NCI-H128 (cell line): ENCODE measurements at regions not wholly inside any gene's neighbourhood (a gene's known extent, or its start where the extent isn't known, plus 50 kb on each side); places are given as distances from the start of the nearest gene placed in this dataset.
"Not testable (repeated sequence)": the region's sequence is repeated elsewhere in the genome, so short reads cannot be mapped to it uniquely, and the experiment has no call there.

ENCODE experiments used
- DNase-seq: peaks from one replicate; lab custom pipeline; 2025; ENCODE audit not compliant: unreplicated experiment; lab: John Stamatoyannopoulos, UW

DNA sequence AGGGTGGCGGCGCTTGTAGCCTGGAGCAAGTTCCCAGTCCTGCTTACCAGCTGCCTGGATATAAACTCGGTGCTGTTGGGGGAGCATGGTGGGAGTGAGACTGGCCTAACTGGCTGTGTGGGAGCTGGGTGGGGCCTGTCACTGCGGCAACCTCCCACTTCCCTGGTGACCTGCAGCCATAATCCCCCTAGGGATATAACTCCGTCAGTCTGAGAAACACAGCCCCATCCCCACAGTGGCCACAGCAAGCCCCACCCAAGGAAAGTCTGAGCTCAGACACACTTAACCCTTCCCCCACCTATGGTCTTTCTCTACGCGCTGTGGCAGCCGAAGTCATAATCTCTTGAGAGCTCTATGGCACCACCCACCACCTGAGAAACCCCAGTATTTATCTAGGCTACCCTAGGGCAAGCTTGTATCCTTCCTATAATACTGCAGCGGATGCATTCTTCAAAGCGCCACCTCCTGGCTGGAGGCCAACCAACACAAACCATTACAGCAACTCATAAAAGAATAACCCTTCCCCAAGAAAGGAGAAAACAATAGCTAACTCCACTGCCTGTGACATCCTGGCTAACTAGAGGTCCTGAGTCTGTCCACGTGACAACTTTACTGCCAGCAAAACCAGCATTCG is 57.4 kb downstream of the ZNF648 start:
- no peak for DNase-seq

DNA sequence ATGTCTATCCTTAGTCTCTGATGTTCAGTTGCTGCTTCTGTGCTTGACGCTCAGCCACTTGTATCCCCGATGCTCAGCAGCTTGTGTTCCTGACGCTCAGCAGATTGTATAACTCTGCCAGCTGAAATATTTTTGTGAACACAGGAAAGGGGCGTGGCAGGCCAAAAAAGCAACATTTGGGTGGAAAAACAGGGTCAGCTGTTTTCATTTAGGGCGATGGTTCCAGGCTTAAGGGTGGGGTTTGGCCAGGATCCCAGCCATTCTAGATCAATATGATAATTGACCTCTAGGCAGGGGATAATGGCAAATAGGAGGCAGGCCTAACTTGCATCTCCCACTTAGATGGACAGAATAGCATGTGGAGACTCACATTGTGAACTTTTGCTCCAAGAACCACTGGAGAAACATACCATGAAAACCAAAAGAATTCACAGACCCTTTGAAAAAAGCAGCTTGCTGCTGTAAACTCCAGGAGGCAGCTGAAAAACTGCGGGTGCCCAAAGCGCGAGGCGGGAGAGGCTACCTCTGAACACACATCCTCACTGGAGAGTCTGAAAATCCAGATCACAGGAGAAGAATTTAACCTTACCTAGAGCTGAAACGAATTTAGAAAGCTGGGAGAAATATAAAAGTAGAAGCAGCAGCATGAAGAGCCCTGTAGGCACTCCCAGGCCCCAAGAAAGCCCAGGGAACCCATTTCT is 58.3 kb downstream of the ZNF648 start:
- DNase-seq, result no peak

DNA sequence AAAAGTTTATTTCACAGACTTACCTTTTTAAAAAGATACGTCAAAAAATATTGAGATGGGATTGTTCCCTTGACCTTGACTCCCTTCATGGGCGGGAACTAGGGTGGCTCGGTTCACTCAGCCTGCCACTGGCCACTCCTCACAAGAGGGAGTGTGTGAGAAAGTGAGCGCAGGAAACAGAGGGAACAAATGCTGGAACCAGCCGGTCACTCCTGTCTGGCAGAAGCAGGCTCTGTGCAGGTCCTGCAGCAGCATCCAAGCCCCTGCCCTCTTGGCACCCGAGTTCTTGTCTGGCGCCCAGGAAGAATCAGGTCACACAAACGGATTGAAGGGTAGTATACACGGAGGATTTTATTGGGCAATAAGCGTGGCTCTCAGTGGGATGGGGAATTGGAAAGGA is 58.9 kb downstream of the ZNF648 start:
- DNase-seq, result no peak

DNA sequence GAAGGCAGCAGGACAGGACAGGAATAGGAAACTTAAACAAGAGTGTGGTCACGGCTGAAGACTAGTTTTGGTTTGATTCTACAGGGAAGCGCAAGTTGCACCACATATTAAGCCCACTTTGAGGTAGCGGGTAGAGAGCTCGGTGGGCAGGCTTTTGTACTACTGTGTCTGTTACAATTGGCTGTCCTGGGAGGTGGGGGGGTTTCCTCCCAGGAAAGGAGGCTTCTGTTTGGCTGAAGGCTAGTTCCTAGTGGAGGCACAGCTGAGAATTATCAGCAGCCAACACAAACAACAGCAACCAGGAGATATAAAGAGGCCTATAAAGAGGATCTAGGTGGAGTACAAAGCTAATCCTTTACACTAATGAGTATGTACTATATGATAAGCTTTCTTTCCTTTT is 62.7 kb downstream of the ZNF648 start:
- no peak for DNase-seq

DNA sequence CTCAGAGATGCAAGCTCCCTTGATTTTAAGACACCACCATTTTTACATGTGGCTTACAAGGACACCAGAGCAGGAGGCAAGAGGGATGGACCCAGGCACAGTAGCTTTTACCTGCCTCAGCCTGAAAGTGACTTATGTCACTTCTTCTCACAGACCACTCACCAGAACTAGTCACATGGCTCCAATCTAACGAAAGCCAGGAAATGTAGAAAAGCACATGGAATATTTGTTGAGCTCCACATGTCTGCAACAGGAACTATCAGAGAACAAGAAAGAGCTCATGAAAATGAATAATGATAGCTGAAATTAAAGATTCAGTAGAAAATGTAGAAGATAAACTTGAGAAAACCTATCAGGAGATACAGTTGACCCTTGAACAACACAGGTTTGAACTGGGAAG is 69.4 kb downstream of the ZNF648 start:
- DNase-seq, result no peak

DNA sequence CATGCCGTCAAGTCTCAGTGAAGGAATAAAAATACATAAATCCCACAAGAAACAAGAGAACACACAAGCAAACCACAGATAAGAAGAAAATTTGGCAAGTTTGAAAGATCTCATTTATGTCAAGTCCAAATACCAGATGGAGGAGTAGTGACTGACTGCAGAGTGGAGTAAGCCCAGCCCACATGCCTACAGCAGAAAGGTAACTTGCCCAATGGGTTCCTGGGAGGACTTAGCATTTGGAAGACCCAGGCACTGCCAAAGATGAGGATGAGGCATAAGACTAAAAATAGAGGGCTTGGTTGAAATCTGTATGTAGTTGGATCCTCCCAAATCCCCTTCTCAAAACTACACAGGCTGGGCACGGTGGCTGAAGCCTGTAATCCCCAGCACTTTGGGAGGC is 70.8 kb downstream of the ZNF648 start:
- no peak for DNase-seq

DNA sequence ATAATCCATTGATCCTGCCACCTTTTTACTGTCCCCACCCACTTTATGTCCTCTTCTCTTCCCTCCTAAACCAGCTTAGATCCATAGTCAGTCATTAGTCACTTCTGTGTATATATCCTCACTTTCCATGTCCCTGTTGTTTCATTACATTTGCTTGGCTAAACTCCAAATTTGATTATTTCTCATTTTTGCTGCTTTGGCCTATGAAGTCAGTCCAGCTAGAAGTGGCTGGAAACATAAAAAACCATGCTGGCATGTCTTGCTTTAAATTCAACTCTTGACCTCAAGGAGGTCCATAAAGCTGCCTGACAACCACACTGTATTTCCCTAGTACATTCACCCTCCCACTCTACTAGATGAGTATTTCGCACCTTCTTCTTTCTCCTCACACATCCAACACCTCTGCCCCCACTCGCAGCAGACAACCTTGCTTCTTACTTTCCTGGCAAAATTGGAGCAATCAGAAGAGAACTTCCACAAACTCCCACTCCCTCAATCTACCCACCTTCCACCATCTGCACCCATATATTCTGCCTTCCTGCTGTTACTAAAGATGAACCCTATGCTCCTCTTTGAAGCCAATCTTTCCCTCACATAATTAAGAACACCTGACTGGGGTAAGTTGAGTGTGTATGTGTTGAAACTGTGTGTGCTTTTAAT is 72.1 kb downstream of the ZNF648 start:
- no peak for DNase-seq

DNA sequence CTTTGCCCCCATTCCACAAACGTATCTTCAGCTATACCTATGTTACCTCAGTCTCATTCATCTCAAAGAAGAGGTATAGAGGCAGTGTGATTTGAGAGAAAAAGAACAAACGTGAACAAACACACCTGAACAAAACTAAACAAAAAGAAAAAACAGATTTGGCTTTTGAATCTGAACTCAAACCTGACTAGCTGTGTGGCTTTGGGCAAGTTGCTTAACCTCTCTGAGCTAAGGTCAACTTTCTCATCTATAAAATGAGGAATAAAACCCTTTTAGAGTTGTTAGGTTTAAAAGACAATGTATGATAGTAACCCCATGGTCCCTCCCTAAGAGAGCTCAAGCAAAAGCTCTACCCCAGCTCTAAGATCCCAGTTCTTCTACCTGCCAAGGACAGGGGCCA is 73.5 kb downstream of the ZNF648 start:
- DNase-seq, result no peak

DNA sequence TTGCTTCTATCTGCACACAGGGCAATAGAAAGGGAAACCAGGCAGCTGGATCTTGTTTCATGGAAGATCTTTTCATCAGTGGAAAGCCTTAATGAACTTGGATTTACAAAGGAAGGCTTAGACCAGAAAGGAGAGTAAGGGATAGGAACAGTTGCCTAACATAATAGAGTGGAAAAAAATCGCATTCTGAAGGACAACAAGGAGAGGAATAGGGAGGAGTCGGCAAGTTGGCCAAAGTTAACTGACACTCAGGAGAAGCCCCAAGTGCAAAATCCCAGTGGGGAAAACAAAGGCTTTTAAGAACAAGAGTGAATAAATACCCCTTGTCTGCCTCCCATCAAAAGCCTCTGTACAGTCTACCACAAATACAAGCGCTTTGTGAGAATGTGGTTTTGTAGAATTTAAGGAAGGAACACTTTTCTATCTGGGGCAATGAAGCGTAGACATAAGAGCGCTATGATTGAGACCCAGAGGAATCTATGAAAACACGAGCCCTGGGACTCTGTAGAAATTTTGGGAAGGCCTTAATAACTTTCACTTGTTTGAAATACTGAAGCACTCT is 74.1 kb downstream of the ZNF648 start:
- no peak for DNase-seq

DNA sequence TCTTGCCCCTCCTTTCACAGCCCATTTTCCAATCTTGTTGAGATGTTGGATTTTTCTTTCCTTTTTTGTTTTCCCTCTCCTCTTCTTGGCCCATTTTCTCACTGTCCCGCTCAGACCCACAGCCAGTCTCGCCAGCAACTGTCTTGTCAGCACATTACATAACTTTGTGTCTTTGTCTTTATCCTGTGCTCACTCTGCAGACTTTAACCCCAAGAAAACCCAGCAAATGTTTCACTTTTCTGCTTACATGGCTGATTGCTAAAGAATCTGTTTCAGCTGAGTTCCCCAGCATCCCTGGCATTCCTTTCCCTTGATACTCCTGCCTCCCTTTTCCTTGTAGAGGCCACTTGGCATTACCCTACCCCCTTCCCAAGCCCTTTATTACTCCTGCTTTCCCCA is 74.6 kb downstream of the ZNF648 start:
- DNase-seq, result no peak

DNA sequence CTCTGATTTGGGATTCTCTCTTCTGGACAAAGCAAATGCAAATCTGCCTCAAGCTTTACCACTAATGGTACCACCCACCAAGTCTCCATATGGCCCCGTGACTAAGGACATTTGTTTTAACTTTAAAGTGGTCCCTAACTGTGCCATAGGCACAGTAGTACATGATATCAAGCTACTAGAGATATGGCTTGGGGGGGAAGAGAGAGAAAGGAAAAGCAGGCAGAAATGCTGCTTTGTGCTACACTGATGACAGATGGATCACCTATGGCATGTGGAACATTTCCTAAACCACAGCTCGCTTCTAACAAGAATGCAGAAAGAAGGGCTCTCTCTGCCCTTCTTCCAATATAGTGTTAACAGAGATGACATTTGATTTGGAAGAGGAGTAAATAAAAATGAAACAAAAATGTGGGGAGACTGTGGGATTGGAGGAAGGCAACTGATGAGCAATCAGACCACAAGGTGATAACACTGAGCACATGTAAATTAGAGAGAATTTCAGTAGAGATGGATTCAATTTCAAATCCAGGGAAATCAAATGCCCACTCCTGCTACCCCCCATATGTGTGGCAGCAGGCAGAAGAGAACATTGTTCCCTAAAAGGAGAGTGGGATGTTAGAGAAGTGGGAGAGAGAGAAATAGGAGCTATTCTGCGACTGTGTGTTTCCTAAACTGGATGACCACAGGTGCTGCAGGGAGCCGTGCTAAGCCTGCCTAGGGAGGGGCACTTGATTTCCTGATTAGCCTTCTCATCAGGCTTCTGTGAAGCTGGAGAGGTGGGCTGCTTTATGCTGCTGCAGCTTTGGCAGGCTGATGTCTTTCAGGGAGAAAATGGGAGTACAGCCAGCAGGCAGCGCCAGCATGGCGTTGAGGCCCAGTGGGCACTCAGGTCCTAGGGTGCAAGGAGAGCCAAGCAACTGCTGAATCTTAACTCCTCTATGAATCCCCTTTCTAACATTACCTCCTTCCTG is 75.3 kb downstream of the ZNF648 start:
- no peak for DNase-seq

DNA sequence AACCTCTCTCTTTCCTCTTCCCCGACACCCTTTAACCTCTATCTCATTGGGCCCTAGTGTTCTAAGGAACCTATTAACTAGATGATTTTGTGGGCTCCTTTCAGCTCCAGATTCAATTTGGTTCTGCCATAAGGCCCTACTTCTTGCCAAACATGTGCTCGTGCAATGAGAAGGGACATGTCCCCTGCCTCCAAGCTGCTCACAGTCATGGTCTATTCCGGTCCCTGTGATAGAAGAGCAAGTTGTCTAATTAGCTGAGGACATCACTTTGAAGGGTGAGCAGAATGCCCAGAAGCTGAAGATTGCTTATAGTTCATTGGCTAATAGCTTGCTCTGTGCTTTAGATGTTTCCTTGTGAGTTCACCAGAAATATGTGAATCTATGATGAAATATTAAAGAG is 76.2 kb downstream of the ZNF648 start:
- no peak for DNase-seq

DNA sequence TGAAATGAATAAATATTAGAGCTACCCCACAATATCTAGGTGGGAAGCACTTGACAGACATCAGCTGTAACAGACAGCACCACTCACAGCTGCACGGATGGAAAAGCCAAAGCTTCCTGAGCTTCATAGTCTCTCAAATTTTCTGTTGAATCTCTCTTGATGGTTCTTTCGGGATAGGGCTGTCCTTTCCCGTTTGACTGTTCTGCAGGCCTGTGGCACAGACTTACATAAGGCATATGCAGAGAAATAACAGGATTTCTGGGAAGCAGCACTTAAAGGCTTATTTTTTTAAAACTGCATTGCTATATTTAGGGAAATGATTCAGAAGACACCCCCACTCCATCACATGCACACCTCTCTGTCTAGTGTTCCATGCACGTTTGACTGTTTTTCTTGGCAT is 77.5 kb downstream of the ZNF648 start:
- DNase-seq, result no peak

DNA sequence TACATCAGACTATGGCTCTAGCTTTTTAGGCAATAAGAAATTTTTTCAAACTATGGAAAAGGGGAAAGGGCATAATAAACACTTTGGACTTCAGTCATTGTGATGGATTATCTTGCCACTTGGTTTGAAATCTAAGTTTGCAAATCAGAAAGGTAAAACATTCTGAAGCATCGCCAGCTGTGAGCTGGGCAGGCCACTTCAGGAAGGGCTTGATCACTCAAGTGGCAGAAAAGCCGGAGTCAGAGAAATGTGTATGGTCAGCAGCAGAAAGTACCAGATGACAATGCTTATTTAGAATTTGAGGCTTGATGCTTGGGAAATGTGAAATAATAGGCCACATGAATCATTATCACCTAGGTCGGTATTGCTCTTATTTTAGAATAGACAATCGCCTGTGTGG is 79.7 kb downstream of the ZNF648 start:
- no peak for DNase-seq

DNA sequence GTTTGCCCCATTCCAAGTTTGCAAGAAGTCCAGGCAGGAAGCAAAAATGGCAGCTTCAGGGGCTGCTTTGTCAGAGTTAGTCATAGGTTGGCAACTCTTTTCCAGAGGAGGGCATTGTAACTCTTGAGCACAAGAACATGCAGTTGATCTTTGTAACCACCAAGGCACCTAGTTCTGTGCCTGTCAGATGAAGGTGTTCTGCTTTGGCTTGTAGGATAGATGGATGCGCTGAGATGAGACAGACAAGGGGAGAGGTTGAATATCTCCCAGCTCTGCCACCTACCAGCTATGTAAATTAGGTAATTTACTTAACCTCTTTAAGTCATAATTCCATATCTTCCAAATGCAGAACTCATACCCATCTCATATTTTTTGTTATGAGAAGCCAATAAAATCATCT is 89.3 kb downstream of the ZNF648 start:
- DNase-seq, result no peak

DNA sequence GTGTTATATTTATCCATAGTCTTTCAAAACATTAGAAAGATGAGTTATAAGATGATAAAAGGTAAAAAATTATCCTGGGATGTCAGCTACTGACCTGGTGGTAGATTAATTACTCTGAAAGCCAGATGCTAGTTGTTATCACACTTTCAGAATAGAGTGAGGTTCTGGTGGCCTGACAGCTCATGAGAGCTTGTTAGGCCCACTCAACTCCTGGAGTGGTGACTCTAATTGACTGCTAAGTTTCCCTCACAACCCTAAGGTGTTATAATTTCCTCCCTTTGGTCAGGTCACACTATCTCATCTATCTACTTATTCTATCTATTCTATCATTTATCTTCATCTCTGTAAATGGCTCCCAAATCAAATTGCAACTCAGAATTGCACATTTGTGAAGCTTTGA is 90.1 kb downstream of the ZNF648 start:
- no peak for DNase-seq

DNA sequence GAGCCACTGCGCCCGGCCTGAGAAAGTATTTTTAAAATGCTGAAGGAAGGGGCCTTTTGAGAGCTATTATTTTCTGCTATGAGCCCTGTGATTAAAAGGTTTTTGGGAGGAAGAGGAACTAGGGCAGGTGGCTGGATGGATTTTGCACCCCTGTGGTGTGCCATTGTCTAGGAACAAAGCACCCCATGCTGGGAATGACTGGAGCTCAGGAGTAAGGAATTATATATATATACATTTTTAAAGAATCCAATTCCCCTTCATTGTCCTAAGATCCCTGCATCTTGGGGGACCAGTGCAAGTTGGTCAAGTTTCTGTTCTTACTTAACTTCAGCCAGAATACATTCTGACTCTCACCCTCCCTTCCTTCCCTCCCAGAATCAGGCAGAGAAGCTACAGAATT is 91.6 kb downstream of the ZNF648 start:
- DNase-seq, result no peak

DNA sequence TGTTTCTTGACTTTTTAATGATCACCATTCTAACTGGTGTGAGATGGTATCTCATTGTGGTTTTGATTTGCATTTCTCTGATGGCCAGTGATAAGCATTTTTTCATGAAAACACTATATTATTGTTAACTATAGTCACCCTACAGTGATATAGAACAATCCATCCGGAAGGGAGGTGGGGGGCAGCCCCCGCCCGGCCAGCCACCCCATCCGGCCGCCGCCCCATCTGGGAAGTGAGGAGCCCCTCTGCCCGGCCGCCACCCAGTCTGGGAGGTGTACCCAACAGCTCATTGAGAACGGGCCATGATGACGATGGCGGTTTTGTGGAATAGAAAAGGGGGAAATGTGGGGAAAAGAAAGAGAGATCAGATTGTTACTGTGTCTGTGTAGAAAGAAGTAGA is 106.8 kb downstream of the ZNF648 start:
- DNase-seq, result not testable (repeated sequence)

DNA sequence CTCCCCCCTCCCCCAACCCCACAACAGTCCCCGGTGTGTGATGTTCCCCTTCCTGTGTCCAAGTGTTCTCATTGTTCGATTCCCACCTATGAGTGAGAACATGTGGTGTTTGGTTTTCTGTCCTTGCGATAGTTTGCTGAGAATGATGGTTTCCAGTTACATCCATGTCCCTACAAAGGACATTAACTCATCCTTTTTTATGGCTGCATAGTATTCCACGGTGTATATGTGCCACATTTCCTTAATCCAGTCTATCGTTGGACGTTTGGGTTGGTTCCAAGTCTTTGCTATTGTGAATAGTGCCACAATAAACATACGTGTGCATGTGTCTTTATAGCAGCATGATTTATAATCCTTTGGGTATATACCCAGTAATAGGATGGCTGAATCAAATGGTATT is 107.3 kb downstream of the ZNF648 start:
- DNase-seq, result not testable (repeated sequence)

DNA sequence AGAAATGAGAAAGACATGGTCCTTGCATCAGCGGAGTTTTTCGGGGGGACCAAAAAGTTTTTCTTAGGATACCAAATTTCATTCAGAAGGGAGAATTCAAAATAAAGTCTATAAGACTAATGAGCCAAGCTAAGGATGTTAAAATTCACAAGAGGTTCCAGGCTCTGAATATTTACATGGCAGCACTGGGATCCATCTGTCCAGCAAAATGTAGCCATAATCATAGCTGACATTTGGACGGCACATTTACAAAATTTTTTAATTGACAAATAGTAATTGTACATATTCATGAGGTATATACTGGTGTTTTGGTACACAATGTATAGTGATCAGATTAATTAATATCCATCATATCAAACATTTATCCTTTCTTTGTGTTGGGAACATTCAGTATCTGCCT is 107.9 kb downstream of the ZNF648 start:
- no peak for DNase-seq

DNA sequence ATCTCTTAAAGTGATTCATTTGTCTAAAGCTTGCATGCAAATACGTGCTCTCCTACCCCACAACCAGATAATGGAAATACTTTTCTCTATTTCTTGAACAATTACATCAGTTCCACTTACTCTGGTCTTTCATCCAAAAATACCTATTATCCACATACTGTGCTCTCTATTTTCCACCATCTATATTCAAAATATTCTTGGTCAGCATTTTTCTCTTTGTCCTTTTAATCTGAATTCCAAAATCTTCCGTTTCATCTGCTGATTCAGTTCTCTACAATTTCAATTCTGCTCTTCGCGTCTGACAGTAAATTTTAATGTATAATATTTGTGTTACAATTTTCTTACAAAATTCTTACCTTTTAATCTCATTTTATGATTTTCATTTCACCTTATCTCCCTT is 110.3 kb downstream of the ZNF648 start:
- no peak for DNase-seq
